Tibial nerve (tissue), 4 donors: ENCODE measurements at regions not wholly inside any gene's neighbourhood (a gene's known extent, or its start where the extent isn't known, plus 50 kb on each side); places are given as distances from the start of the nearest gene placed in this dataset.

ENCODE experiments used
- EP300 ChIP-seq, 2 donors: sonication (generic); formaldehyde crosslinking; IDR thresholded peaks; one replicate each; pipeline ENCODE4 v1.6.1; 2017; ENCODE audit warnings: antibody characterized with exemption in 2 of 2, mild to moderate bottlenecking in 1 of 2
- POLR2A ChIP-seq, 2 donors: fragments of 450-650 bp; IDR thresholded peaks; one replicate each; pipeline ENCODE4 v1.6.1; 2017; ENCODE audit warnings: antibody characterized with exemption in 2 of 2, mild to moderate bottlenecking in 2 of 2, moderate library complexity in 2 of 2
- TF ChIP-seq, protein P1 (sequence below), 5 experiments: fragments of 200-600 bp in 3 of 5; fragments of 450-650 bp in 2 of 5; sonication (generic) in 3 of 5; IDR thresholded peaks; one replicate each; pipeline ENCODE4 v1.5.1; 2016 to 2019; ENCODE audit warnings: antibody characterized with exemption in 5 of 5, mild to moderate bottlenecking in 3 of 5, moderate library complexity in 2 of 5

DNA sequence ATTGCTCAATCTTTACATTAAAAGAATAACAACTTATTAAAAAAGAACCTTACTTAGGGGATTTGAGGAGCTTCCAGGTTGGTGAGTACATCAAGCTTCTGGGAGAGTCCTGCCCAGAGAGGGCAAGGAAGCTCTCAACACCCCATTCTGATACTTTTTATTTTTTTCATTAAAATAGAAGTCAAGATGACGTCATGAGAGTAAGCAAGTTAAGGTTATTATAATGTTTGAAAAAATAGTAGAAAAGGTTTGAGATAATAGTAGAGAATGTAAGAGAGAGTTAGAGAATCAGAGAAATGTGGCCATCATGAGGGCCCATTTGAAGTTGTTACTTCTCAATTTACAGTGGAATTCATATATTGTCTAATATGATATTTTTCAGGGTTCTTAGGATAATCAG lies 221.0 kb upstream of the SLC16A7 start:
- TF ChIP-seq, protein P1, sequence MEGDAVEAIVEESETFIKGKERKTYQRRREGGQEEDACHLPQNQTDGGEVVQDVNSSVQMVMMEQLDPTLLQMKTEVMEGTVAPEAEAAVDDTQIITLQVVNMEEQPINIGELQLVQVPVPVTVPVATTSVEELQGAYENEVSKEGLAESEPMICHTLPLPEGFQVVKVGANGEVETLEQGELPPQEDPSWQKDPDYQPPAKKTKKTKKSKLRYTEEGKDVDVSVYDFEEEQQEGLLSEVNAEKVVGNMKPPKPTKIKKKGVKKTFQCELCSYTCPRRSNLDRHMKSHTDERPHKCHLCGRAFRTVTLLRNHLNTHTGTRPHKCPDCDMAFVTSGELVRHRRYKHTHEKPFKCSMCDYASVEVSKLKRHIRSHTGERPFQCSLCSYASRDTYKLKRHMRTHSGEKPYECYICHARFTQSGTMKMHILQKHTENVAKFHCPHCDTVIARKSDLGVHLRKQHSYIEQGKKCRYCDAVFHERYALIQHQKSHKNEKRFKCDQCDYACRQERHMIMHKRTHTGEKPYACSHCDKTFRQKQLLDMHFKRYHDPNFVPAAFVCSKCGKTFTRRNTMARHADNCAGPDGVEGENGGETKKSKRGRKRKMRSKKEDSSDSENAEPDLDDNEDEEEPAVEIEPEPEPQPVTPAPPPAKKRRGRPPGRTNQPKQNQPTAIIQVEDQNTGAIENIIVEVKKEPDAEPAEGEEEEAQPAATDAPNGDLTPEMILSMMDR (IDR thresholded peaks at IDR 0.05) = no peak
- TF ChIP-seq POLR2A (IDR thresholded peaks at IDR 0.05) = no peak
- no peak for TF ChIP-seq EP300 (IDR thresholded peaks at IDR 0.05)
